Vagina (tissue), 2 donors: ENCODE measurements at regions not wholly inside any gene's neighbourhood (a gene's known extent, or its start where the extent isn't known, plus 50 kb on each side); places are given as distances from the start of the nearest gene placed in this dataset.

Experiments
- CTCF ChIP-seq, 3 experiments: fragments of 450-650 bp in 2 of 3; fragments of 200-600 bp in 1 of 3; sonication (generic) in 1 of 3; IDR thresholded peaks; one replicate each; pipeline ENCODE4 v1.5.1; 2017 to 2019; ENCODE audit warnings: antibody characterized with exemption in 3 of 3, mild to moderate bottlenecking in 2 of 3, moderate library complexity in 2 of 3
- POLR2AphosphoS5 ChIP-seq, 2 donors: sonication (generic); formaldehyde crosslinking; IDR thresholded peaks; one replicate each; pipeline ENCODE4 v1.9.0; 2017; ENCODE audit warnings: antibody characterized with exemption in 2 of 2, mild to moderate bottlenecking in 2 of 2, low read depth in 1 of 2; ENCODE audit not compliant: insufficient read depth in 1 of 2

GRCh38 chr2:88818381-88818780, 126.9 kb downstream of the RPIA start:
- no peak for TF ChIP-seq CTCF (IDR thresholded peaks at IDR 0.05)
- no peak for TF ChIP-seq POLR2AphosphoS5 (IDR thresholded peaks at IDR 0.05; ENCODE audit: insufficient read depth in 1 of 2, low read depth in 1 of 2)
